Right ventricle myocardium inferior (tissue), 1 donor: ENCODE measurements at regions not wholly inside any gene's neighbourhood (a gene's known extent, or its start where the extent isn't known, plus 50 kb on each side); places are given as distances from the start of the nearest gene placed in this dataset.
A peak's percentile ranks its signal among the peaks of the same experiment; 100 is the strongest.

ENCODE experiments used
- ATAC-seq: fragments of 200-7000 bp; cut with Tn5 transposase; one replicate; pipeline ENCODE4 v1.9.1; 2020; ENCODE audit warnings: mild to moderate bottlenecking, moderate library complexity
- DNase-seq: peaks from one replicate; pipeline ENCODE4 v3.0.0; 2021; ENCODE audit errors: missing footprints
- intact Hi-C: fragments of 100-400 bp; cut with DNase I; formaldehyde crosslinking; loops from one replicate; pipeline ENCODE4 v1.11.0; 2022
- donor health status: DM: no; HTN: yes; CAD: no; lungs with severe emphysema.

- intact Hi-C loops: no loop called here
- no peak for DNase-seq
- ATAC-seq: no peak
Measured at GRCh38 chr14:86533834-86534233, 1003.9 kb downstream of the FLRT2 start.

GRCh38 chr14:86532219-86532618 lies 1002.3 kb downstream of the FLRT2 start:
- intact Hi-C loops: no loop called here
- DNase-seq: no peak
- no peak for ATAC-seq

DNA sequence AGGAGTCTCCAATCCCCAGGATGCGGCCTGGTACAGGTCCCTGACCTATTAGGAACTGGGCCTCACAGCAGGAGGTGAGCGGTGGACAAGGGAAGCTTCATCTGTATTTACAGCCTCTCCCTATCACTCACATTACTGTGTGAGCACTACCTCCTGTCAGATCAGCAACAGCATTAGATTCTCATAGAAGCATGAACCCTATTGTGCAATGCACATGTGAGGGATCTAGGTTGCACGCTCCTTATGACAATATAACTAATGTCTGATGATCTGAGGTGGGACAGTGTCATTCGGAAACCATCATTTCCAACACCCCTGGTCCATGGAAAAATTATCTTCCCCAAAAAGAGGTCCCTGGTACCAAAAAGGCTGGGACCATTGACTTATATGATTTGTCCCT lies 1000.5 kb downstream of the FLRT2 start:
- ATAC-seq: no peak
- no peak for DNase-seq
- intact Hi-C loops: no loop called here

GRCh38 chr14:86527312-86527711 lies 997.4 kb downstream of the FLRT2 start:
- no peak for ATAC-seq
- intact Hi-C loops: no loop called here

DNA sequence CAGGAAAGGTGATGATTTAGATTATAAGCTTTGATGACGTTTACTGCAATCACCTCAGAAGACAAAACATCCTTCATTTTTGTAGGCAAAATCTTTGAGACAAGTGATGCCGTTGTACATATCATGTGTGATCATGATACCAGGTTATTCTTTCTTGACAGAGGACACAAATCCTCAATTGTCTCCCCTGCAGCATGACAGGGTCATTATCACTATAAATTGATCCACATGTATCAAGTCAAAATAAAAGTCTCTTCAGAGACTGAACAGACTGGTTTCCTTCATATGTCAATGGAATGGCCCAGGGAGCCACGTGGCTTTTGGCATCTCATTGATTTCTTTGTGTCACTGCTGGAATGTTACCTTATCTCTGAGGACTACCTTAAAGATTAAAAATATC lies 995.7 kb downstream of the FLRT2 start:
- no peak for DNase-seq
- intact Hi-C loops: no loop called here
- no peak for ATAC-seq

More at GRCh38 chr14:86527312-86527711, 997.4 kb downstream of the FLRT2 start:
- no peak for DNase-seq

DNA sequence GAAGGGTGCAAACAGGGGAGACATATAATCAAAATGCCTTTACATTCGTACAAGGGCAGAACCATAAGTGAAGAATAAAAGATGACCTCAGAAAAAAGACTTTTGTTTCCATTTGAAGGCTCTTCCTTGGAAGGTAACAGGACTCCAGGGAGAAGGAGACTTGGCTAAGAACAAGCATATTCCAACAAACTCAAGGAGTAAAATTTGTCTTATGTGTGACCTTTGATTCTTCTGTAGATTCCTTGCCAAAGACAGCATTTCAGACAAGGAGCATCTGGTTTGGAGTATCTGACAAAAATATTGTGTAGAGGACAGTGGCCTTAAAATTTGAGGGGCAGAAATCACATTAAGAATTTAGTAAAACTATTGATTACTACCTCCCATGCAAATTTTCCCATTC lies 991.9 kb downstream of the FLRT2 start:
- no peak for DNase-seq
- ATAC-seq: no peak
- intact Hi-C loops: no loop called here

DNA sequence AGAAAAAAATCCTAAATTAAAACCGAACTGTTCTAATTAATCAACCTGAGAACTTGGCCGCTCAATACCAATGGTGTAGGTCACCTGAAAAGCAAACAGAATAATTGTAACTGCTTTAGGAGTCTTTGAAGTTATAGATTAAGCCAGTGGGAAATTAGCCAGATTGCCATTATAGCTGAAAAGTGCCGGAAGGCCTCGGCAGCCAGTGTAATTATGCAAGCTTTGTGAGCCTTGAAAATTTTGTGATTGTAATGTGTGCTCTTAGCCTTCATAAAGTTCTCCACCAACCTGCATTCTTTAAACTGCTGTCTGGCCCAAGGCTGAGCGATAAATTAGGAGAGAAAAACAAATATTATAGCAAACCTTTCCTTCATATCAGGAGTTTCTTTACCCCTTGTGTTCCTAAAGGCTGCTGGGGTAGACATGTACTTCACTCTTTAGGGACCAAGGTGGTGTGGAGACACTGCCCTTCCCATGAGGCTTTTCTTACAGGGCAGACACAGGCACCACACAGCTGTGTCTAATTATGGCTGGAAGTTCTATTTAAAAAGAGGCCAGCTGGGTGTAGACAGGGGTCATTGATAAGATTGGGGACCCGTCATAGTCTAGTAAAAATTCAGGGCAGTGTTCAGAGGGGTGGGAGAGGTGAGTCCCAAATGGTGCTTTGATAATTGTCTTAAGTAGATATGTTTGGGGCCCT lies 991.2 kb downstream of the FLRT2 start:
- intact Hi-C loops: no loop called here
- ATAC-seq (no peak), DNase-seq (no peak)

DNA sequence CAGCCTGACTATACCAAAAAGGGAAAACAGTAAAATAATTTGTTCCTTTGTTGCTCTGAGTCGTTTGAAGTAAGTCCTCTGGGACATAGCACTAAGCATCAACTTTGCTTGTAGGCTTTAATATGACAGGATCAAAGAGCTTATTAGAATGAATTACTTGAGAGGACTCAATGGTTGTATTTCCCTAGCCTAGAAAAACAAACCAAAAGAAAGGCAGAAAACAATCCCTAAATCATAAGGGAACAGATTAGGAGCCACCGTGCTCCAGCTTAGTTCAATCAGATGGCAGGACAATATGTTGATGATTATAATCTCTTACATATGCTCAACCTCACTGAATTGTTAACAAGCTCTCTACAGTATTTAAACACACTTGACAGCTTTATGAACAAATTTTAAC lies 988.4 kb downstream of the FLRT2 start:
- intact Hi-C loops: no loop called here

GRCh38 chr14:86515195-86515594 lies 985.3 kb downstream of the FLRT2 start:
- ATAC-seq (no peak), DNase-seq (no peak)
- intact Hi-C loops: no loop called here

More for the DNA sequence above, 988.4 kb downstream of the FLRT2 start:
- DNase-seq: no peak
- ATAC-seq: no peak

- intact Hi-C loops: no loop called here
- ATAC-seq (no peak), DNase-seq (no peak)
Measured at GRCh38 chr14:86513564-86513963, 983.6 kb downstream of the FLRT2 start.

- ATAC-seq: no peak
- intact Hi-C loops: no loop called here
- no peak for DNase-seq
Measured at GRCh38 chr14:86513056-86513455, 983.1 kb downstream of the FLRT2 start.

DNA sequence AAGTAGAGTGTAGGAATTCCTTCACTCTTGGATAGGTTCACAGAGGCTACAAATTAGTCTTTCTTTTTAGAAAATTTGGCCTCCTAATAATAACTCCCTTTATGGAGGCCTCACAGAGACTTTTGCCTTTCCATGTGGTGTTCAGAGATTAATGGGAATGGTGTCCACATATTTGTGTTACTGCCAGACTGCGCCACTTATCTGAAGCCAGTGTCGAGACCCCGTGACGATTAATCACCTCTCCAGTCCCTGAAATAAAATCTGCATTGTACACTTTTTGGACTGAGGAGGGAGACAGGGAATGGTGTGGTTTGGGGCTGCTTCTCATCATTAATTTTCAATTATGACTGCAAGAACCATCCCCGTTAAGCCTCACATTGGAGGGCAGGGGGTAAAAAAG lies 980.5 kb downstream of the FLRT2 start:
- intact Hi-C loops: no loop called here
- DNase-seq (no peak), ATAC-seq (peak; percentile 44)

- intact Hi-C loops: no loop called here
- DNase-seq (no peak), ATAC-seq (no peak)
Measured at GRCh38 chr14:86505808-86506207, 975.9 kb downstream of the FLRT2 start.

GRCh38 chr14:86501611-86502010 lies 971.7 kb downstream of the FLRT2 start:
- intact Hi-C loops: no loop called here
- no peak for ATAC-seq

DNA sequence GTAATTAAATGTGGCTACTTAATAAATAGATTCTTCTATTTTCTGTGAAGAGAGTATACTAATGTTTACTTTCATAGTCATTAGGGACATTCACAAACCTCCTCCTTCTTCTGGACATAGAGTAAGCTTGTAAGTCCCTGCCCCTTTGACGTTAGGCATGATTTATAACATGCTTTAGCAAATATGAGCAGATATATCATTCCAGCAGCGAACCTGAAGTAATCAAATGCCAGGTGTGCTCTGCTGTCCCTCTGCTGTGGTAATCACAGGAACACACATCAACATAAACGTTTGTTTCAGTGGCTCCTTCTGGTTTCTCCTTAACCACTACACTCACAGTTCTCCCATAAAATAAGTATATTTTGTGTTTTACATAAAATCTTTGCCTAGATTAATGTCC lies 961.8 kb downstream of the FLRT2 start:
- DNase-seq (no peak), ATAC-seq (no peak)
- intact Hi-C loops: no loop called here

More at GRCh38 chr14:86501611-86502010, 971.7 kb downstream of the FLRT2 start:
- no peak for DNase-seq

DNA sequence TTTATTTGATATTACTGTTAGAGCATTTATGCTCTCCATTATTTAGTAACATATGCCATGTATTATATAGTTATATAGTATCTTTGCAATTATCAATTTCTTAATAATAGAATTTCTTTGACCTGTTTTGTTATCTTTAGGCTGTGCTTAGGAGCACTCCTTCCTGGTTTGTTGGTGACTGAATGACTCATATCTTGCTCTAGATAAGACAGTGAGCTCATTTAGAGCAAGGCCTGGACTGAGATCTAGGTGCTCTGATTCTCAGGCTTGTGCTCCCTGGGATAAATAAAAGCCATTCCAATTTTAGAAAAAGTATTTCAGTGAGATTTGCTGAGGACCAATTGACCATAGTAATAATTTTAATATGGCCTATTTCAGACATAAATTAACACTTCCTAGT lies 951.2 kb downstream of the FLRT2 start:
- intact Hi-C loops: no loop called here
- ATAC-seq (no peak), DNase-seq (no peak)

- intact Hi-C loops: no loop called here
- no peak for ATAC-seq
- no peak for DNase-seq
Measured at GRCh38 chr14:86464341-86464740, 934.4 kb downstream of the FLRT2 start.

GRCh38 chr14:86462193-86462753 lies 932.3 kb downstream of the FLRT2 start:
- no peak for ATAC-seq
- intact Hi-C loops: no loop called here
- no peak for DNase-seq

GRCh38 chr14:86457481-86458135 lies 927.7 kb downstream of the FLRT2 start:
- ATAC-seq (no peak), DNase-seq (no peak)
- intact Hi-C loops: no loop called here

DNA sequence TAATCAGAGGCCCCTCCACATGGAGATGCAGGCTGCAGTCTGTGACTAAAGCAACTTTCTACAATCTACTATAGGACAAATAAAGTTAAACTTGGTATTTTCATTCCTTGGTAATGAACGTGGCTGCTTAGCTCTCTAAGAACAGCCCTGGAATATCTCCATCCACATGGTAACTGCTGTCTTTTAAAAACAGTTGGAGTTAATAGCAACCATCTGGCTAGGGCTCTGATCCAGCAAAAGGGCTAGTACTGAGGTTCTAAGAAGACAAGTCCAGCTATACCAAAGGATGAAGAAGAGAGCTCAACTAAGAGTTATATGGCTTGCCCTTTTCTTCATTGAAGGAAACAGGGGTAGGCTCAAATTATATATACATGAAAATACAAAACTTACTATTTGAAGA lies 920.1 kb downstream of the FLRT2 start:
- no peak for DNase-seq
- no peak for ATAC-seq
- intact Hi-C loops: no loop called here
